Left renal pelvis (tissue), 4 donors: ENCODE measurements at regions not wholly inside any gene's neighbourhood (a gene's known extent, or its start where the extent isn't known, plus 50 kb on each side); places are given as distances from the start of the nearest gene placed in this dataset.
"Not testable (repeated sequence)": the region's sequence is repeated elsewhere in the genome, so short reads cannot be mapped to it uniquely, and the experiment has no call there.

ENCODE experiments used
- DNase-seq, 4 donors: peaks; one replicate each; pipeline ENCODE4 v3.0.0-alpha.2; 2013; ENCODE audit warnings: low read depth in 4 of 4, low spot score in 3 of 4

- DNase-seq = no peak
Observed at GRCh38 chr2:235421618-235422017, 72.2 kb upstream of the AGAP1 start.

- DNase-seq = no peak
Observed at GRCh38 chr2:235430366-235431083, 63.3 kb upstream of the AGAP1 start.

GRCh38 chr2:235432741-235433520 lies 60.9 kb upstream of the AGAP1 start:
- DNase-seq = no peak

- DNase-seq = no peak
Observed at GRCh38 chr2:235433860-235434259, 60.0 kb upstream of the AGAP1 start.

- no peak for DNase-seq
Observed at GRCh38 chr2:235439959-235440662, 53.7 kb upstream of the AGAP1 start.

GRCh38 chr2:235443580-235443979 lies 50.3 kb upstream of the AGAP1 start:
- not testable (repeated sequence) for DNase-seq
